Gastroesophageal sphincter (tissue), 4 donors: ENCODE measurements at regions not wholly inside any gene's neighbourhood (a gene's known extent, or its start where the extent isn't known, plus 50 kb on each side); places are given as distances from the start of the nearest gene placed in this dataset.

Experiments used
- ATAC-seq: fragments of 150-250 bp; one replicate; pipeline ENCODE4 v1.9.1; 2016; ENCODE audit warnings: mild to moderate bottlenecking, moderate library complexity
- H3K27ac ChIP-seq, 4 donors: fragments of 200-600 bp; sonication (generic) in 3 of 4; 1 replicate in 3 of 4; 2 replicates in 1 of 4; pipeline ENCODE4 v1.5.1; 2016 to 2019
- H3K27me3 ChIP-seq: fragments of 200-600 bp; sonication (generic); one replicate; pipeline ENCODE4 v1.5.1; 2019
- H3K36me3 ChIP-seq, 2 donors: fragments of 200-600 bp; sonication (generic); one replicate each; pipeline ENCODE4 v1.5.1; 2019; ENCODE audit warnings: control low read depth in 1 of 2
- H3K4me1 ChIP-seq, 3 donors: fragments of 200-600 bp; sonication (generic); 1 replicate in 2 of 3; 2 replicates in 1 of 3; pipeline ENCODE4 v1.5.1; 2016 to 2019; ENCODE audit warnings: control low read depth in 2 of 3
- H3K4me3 ChIP-seq, 2 donors: fragments of 200-600 bp; sonication (generic); one replicate each; pipeline ENCODE4 v1.5.1; 2019; ENCODE audit warnings: mild to moderate bottlenecking in 1 of 2, moderate library complexity in 1 of 2
- H3K9me3 ChIP-seq, 3 donors: fragments of 200-600 bp; sonication (generic); one replicate each; pipeline ENCODE4 v1.5.1; 2017 to 2019; ENCODE audit warnings: control low read depth in 2 of 3
- CTCF ChIP-seq, 4 experiments: fragments of 200-600 bp in 2 of 4; fragments of 450-650 bp in 2 of 4; sonication (generic) in 1 of 4; IDR thresholded peaks; one replicate each; pipeline ENCODE4 v1.5.1; 2017 to 2019; ENCODE audit warnings: antibody characterized with exemption in 4 of 4, mild to moderate bottlenecking in 2 of 4, moderate library complexity in 2 of 4
- EP300 ChIP-seq: sonication (generic); formaldehyde crosslinking; IDR thresholded peaks from one replicate; pipeline ENCODE4 v1.6.1; 2017; ENCODE audit warnings: antibody characterized with exemption, mild to moderate bottlenecking
- POLR2A ChIP-seq, 2 donors: fragments of 450-650 bp; IDR thresholded peaks; one replicate each; pipeline ENCODE4 v1.6.1; 2017; ENCODE audit warnings: antibody characterized with exemption in 2 of 2, mild to moderate bottlenecking in 2 of 2, moderate library complexity in 1 of 2
- POLR2AphosphoS5 ChIP-seq: sonication (generic); formaldehyde crosslinking; IDR thresholded peaks from one replicate; pipeline ENCODE4 v1.6.1; 2017; ENCODE audit warnings: antibody characterized with exemption
- WGBS, 2 donors: methylation state at CpG; one replicate each; pipeline ENCODE4 v1.1.5; 2018; ENCODE audit warnings: low coverage in 1 of 2; 5-methylcytosine and 5-hydroxymethylcytosine counted together

DNA sequence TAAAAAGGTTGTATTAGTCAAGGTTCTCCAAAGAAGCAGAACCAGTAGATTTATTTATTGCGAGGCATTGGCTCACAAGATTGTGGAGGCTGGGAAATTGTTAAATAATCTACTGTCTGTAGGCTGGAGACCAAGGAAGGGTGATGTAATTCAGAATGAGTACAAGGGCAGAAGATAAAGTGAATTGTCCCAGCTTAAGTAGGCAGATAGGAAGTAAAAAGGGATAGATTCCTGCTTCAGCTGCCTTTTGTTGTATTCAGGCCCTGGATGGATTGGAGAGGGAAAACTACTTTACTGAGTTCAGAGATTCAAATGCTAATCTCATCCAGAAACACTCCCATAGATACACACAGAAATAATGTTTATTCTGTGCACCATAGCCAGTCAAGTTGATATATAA, 301.1 kb downstream of the CYLC2 start:
- 64 to 88% methylated on average over 1 of the region's 1 CpG for WGBS, 2 donors
- H3K27me3 ChIP-seq = no peaks in the 10 kb centered on the region
- no peak overlapping the region for H3K4me3 ChIP-seq
- no peak overlapping the region for H3K27ac ChIP-seq
- no peak for ATAC-seq
- no peaks in the 10 kb centered on the region for H3K36me3 ChIP-seq
- H3K9me3 ChIP-seq = peaks cover 0 to 5% (median 0%) of the 10 kb centered on the region in 3 donors
- no peak for TF ChIP-seq POLR2AphosphoS5
- no peak for TF ChIP-seq CTCF (IDR thresholded peaks at IDR 0.05)
- TF ChIP-seq POLR2A (IDR thresholded peaks at IDR 0.05) = no peak
- TF ChIP-seq EP300 = no peak
- H3K4me1 ChIP-seq = no peaks in the 10 kb centered on the region

DNA sequence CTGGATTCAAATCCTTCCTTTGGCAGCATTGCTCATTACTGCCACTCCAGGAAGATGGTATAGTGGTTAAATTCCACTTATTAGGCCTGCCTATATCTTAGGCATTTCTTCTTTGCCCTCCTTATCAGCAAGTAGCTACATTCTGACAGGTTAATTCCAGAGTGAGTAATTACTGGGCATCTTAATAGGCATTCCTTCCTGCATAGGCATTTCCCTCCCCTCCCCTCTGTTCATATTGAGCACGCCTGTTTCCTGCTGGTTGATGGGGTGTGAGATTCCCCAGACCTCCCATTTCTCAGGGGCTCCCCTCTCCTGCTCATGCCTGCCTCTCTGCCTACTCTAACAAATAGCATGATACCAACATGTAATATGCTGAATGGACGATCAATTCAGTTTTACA, 305.9 kb downstream of the CYLC2 start:
- no peak for ATAC-seq
- Histone ChIP-seq H3K36me3 (no peaks in the 10 kb centered on the region), H3K27ac (no peak overlapping the region), H3K4me1 (no peaks in the 10 kb centered on the region), H3K9me3 (peaks cover 0 to 17% (median 0%) of the 10 kb centered on the region in 3 donors), H3K27me3 (no peaks in the 10 kb centered on the region), H3K4me3 (no peak overlapping the region)
- WGBS, 2 donors = 66% methylated on average over 2 of the region's 2 CpGs; no CpG with 5 or more reads in 1 of the 2 donors
- TF ChIP-seq EP300 (no peak), POLR2A (IDR thresholded peaks at IDR 0.05) (no peak), CTCF (IDR thresholded peaks at IDR 0.05) (no peak), POLR2AphosphoS5 (no peak)

GRCh38 chr9:103304797-103305196, 309.7 kb downstream of the CYLC2 start:
- Histone ChIP-seq H3K27ac (no peak overlapping the region), H3K36me3 (no peaks in the 10 kb centered on the region), H3K27me3 (no peaks in the 10 kb centered on the region), H3K4me1 (no peaks in the 10 kb centered on the region), H3K9me3 (peaks cover 0 to 21% (median 0%) of the 10 kb centered on the region in 3 donors), H3K4me3 (no peak overlapping the region)
- TF ChIP-seq EP300 (no peak), POLR2AphosphoS5 (no peak), POLR2A (IDR thresholded peaks at IDR 0.05) (no peak), CTCF (IDR thresholded peaks at IDR 0.05) (no peak)
- no peak for ATAC-seq
- WGBS, 2 donors = 82 to 88% methylated on average over 1 of the region's 1 CpG

DNA sequence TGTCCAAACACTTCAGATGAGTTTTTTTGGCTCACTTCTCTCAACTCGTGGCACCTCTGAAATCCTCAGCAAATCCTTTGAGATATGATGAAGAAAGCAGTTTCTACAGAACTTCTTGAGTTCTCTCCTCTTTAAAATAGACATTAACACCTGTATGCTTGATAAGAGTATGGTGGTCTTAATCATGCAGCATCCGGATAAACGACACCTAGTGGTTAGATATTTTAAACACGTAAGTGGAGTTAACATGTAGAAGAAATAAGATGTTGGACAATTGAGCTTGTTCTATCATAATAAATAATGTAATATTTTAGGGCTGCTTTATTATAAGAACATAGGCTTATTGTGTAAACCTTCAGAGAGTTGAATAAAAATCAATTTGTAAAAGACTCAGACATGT, 324.8 kb downstream of the CYLC2 start:
- no peaks in the 10 kb centered on the region for H3K4me1 ChIP-seq
- no peak for TF ChIP-seq EP300
- no peak for TF ChIP-seq CTCF (IDR thresholded peaks at IDR 0.05)
- no peak for TF ChIP-seq POLR2AphosphoS5
- no peak for TF ChIP-seq POLR2A (IDR thresholded peaks at IDR 0.05)
- no peak for ATAC-seq
- no peaks in the 10 kb centered on the region for H3K9me3 ChIP-seq
- 24 to 28% methylated on average over 4 of the region's 4 CpGs for WGBS, 2 donors
- no peak overlapping the region for H3K4me3 ChIP-seq
- H3K27me3 ChIP-seq = no peaks in the 10 kb centered on the region
- no peak overlapping the region for H3K27ac ChIP-seq
- no peaks in the 10 kb centered on the region for H3K36me3 ChIP-seq

DNA sequence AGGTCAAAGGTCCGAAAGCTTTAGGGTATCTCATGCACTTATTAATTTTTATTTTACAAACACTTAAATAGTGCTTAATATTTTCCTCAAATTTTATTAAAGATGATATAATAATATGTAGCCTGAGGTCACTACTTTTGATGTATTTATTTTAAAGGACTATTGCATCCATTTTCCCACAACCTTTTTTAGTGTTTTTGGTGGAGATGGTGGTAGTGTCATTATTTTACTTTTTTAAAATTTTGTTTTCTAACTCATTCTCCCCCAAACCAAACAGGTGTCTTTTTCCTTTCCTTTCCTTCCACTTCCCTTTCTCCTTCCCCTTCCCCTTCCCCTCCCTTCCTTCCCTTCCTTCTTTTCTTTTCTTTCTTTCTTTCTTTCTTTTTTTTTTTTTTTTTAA, 328.6 kb downstream of the CYLC2 start:
- no peak for TF ChIP-seq CTCF (IDR thresholded peaks at IDR 0.05)
- TF ChIP-seq POLR2A (IDR thresholded peaks at IDR 0.05) = no peak
- TF ChIP-seq POLR2AphosphoS5 = no peak
- no peak for TF ChIP-seq EP300
- Histone ChIP-seq H3K27me3 (no peaks in the 10 kb centered on the region), H3K4me1 (no peaks in the 10 kb centered on the region), H3K9me3 (no peaks in the 10 kb centered on the region), H3K36me3 (no peaks in the 10 kb centered on the region), H3K27ac (no peak overlapping the region), H3K4me3 (no peak overlapping the region)
- ATAC-seq = no peak
- whole genome bisulfite sequencing, 2 donors = 29 to 90% methylated on average over 1 of the region's 1 CpG
